ENCODE measurements at regions not wholly inside any gene's neighbourhood (a gene's known extent, or its start where the extent isn't known, plus 50 kb on each side); places are given as distances from the start of the nearest gene placed in this dataset.

GRCh38 chr4:111963158-111963700 is 182.0 kb upstream of the FAM241A start:
- Histone ChIP-seq H3K27ac (no peak overlapping the region), H3K27me3 (no peaks in the 10 kb centered on the region), H3K4me3 (no peak overlapping the region), H2AFZ (no peak overlapping the region), H3K9me3 (ENCODE audit: low read depth) (no peaks in the 10 kb centered on the region), H3K4me1 (ENCODE audit: insufficient read depth) (peaks cover 9% of the 10 kb centered on the region), H3K4me2 (no peak overlapping the region), H3K79me2 (no peaks in the 10 kb centered on the region), H4K20me1 (ENCODE audit: insufficient read depth, poor library complexity, severe bottlenecking) (no peaks in the 10 kb centered on the region), H3K36me3 (replicated peaks; ENCODE audit: insufficient read depth, low read depth) (no peaks in the 10 kb centered on the region), H3K9me2 (replicated peaks; ENCODE audit: insufficient read depth) (no peaks in the 10 kb centered on the region)
- TF ChIP-seq CTCF (IDR thresholded peaks at IDR 0.05; ENCODE audit: poor library complexity) (no peak), EZH2phosphoT487 (IDR thresholded peaks at IDR 0.05; ENCODE audit: low read depth, severe bottlenecking, unreplicated experiment) (no peak), EZH2 (IDR thresholded peaks at IDR 0.05; ENCODE audit: borderline replicate concordance) (no peak)
- DNase-seq (ENCODE audit: low spot score): no peak
- WGBS (ENCODE audit: low lambda C conversion rate, missing lambda C conversion rate): 80% methylated on average over 5 of the region's 5 CpGs

GRCh38 chr4:111977419-111977965 is 167.8 kb upstream of the FAM241A start:
- Histone ChIP-seq H3K4me1 (ENCODE audit: insufficient read depth) (no peaks in the 10 kb centered on the region), H3K79me2 (no peaks in the 10 kb centered on the region), H3K27me3 (no peaks in the 10 kb centered on the region), H3K4me2 (no peak overlapping the region), H2AFZ (peak overlapping the region; percentile 31), H3K9me2 (replicated peaks; ENCODE audit: insufficient read depth) (no peaks in the 10 kb centered on the region), H3K4me3 (no peak overlapping the region), H3K36me3 (replicated peaks; ENCODE audit: insufficient read depth, low read depth) (no peaks in the 10 kb centered on the region), H3K27ac (peak overlapping the region; percentile 77), H4K20me1 (ENCODE audit: insufficient read depth, poor library complexity, severe bottlenecking) (no peaks in the 10 kb centered on the region), H3K9me3 (ENCODE audit: low read depth) (no peaks in the 10 kb centered on the region)
- 86% methylated on average over 7 of the region's 7 CpGs for WGBS (ENCODE audit: low lambda C conversion rate, missing lambda C conversion rate)
- no peak for TF ChIP-seq EZH2 (IDR thresholded peaks at IDR 0.05; ENCODE audit: borderline replicate concordance)
- no peak for TF ChIP-seq CTCF (IDR thresholded peaks at IDR 0.05; ENCODE audit: poor library complexity)
- no peak for TF ChIP-seq EZH2phosphoT487 (IDR thresholded peaks at IDR 0.05; ENCODE audit: low read depth, severe bottlenecking, unreplicated experiment)
- no peak for DNase-seq (ENCODE audit: low spot score)

- no peak for TF ChIP-seq EZH2phosphoT487 (IDR thresholded peaks at IDR 0.05; ENCODE audit: low read depth, severe bottlenecking, unreplicated experiment)
- TF ChIP-seq EZH2 (IDR thresholded peaks at IDR 0.05; ENCODE audit: borderline replicate concordance): no peak
- TF ChIP-seq CTCF (IDR thresholded peaks at IDR 0.05; ENCODE audit: poor library complexity): no peak
- Histone ChIP-seq H3K4me2 (no peak overlapping the region), H3K9me2 (replicated peaks; ENCODE audit: insufficient read depth) (no peaks in the 10 kb centered on the region), H3K9me3 (ENCODE audit: low read depth) (no peaks in the 10 kb centered on the region), H3K4me1 (ENCODE audit: insufficient read depth) (no peaks in the 10 kb centered on the region), H2AFZ (no peak overlapping the region), H3K79me2 (no peaks in the 10 kb centered on the region), H3K27me3 (no peaks in the 10 kb centered on the region), H3K36me3 (replicated peaks; ENCODE audit: insufficient read depth, low read depth) (no peaks in the 10 kb centered on the region), H3K27ac (no peak overlapping the region), H4K20me1 (ENCODE audit: insufficient read depth, poor library complexity, severe bottlenecking) (no peaks in the 10 kb centered on the region), H3K4me3 (no peak overlapping the region)
- DNase-seq (ENCODE audit: low spot score): no peak
Observed at GRCh38 chr4:111979921-111980320, 165.3 kb upstream of the FAM241A start.
